MM.1S (cell line): ENCODE measurements at regions not wholly inside any gene's neighbourhood (a gene's known extent, or its start where the extent isn't known, plus 50 kb on each side); places are given as distances from the start of the nearest gene placed in this dataset.

Source experiments
- EZH2 ChIP-seq: fragments of 300-600 bp; sonication (generic); optimal IDR thresholded peaks from 2 replicates; pipeline ENCODE3; 2017; ENCODE audit warnings: low read depth, mild to moderate bottlenecking, antibody characterized with exemption, low read length, mixed read lengths
- TF ChIP-seq, protein P1 (sequence below): fragments of 300-600 bp; sonication (generic); IDR thresholded peaks from 2 replicates; pipeline ENCODE4 v1.5.1; 2016; ENCODE audit warnings: antibody characterized with exemption, low read length, mixed read lengths

DNA sequence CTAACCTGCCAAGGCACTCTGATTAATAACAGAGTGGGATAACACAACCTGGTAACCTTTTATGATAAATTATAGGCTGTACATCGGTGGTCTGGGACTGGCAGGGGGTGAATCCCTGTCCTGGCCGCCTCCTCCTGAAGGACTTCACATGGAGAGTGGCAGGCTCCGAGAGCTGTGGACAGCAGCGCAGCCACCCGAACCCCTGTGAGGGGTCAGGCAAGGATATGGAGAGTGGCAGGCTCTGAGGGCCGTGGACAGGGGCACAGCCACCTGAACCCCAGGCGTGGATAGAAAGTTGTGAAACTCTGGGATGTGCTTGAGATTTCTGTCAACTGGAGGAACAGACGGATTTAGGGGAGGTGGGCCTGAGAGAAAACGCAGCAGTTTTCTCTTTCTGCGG, 107.0 kb upstream of the MGMT start:
- no peak for TF ChIP-seq EZH2
- TF ChIP-seq, protein P1, sequence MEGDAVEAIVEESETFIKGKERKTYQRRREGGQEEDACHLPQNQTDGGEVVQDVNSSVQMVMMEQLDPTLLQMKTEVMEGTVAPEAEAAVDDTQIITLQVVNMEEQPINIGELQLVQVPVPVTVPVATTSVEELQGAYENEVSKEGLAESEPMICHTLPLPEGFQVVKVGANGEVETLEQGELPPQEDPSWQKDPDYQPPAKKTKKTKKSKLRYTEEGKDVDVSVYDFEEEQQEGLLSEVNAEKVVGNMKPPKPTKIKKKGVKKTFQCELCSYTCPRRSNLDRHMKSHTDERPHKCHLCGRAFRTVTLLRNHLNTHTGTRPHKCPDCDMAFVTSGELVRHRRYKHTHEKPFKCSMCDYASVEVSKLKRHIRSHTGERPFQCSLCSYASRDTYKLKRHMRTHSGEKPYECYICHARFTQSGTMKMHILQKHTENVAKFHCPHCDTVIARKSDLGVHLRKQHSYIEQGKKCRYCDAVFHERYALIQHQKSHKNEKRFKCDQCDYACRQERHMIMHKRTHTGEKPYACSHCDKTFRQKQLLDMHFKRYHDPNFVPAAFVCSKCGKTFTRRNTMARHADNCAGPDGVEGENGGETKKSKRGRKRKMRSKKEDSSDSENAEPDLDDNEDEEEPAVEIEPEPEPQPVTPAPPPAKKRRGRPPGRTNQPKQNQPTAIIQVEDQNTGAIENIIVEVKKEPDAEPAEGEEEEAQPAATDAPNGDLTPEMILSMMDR, result no peak
